B cell (primary cell): ENCODE measurements at regions not wholly inside any gene's neighbourhood (a gene's known extent, or its start where the extent isn't known, plus 50 kb on each side); places are given as distances from the start of the nearest gene placed in this dataset.

ENCODE experiments used
- ATAC-seq: fragments of 200-7000 bp; cut with Tn5 transposase; one replicate; pipeline ENCODE4 v1.10.0; 2021; ENCODE audit warnings: low read depth, mild to moderate bottlenecking, moderate number of reproducible peaks, moderate library complexity
- CTCF ChIA-PET: fragments of 350-600 bp; sonication (Branson Sonifier 250); formaldehyde crosslinking; loops from one replicate; lab custom pipeline; 2021; ENCODE audit warnings: antibody characterized with exemption, inconsistent platforms; lab: Charles Lee
- POLR2A ChIA-PET: fragments of 350-600 bp; sonication (Branson Sonifier 250); formaldehyde crosslinking; loops from one replicate; lab custom pipeline; 2021; ENCODE audit warnings: antibody characterized with exemption; lab: Charles Lee
- DNase-seq: peaks from one replicate; pipeline ENCODE4 v3.0.0; 2013
- H2AFZ ChIP-seq: 2 replicates; pipeline ENCODE4 v1.6.1; 2012; ENCODE audit warnings: mild to moderate bottlenecking, low read depth, low read length; ENCODE audit not compliant: insufficient read depth, poor library complexity, severe bottlenecking
- H3K27ac ChIP-seq, 2 donors: 1 replicate in 1 of 2; 2 replicates in 1 of 2; pipeline ENCODE4 v1.5.1; 2012 to 2013; ENCODE audit warnings: low read length in 2 of 2, mild to moderate bottlenecking in 2 of 2, moderate library complexity in 1 of 2
- H3K27me3 ChIP-seq, 4 experiments: fragments of 200-600 bp in 1 of 4; sonication (generic) in 1 of 4; replicated peaks in 1 of 4; 1 replicate in 2 of 4; 2 replicates in 2 of 4; pipeline versions ENCODE4 v1.6.1 to v1.7.0; 2013 to 2016; ENCODE audit warnings: low read length in 3 of 4, mild to moderate bottlenecking in 2 of 4, mixed read lengths in 1 of 4, moderate library complexity in 1 of 4; ENCODE audit not compliant: insufficient read depth in 4 of 4, control insufficient read depth in 3 of 4; ENCODE audit errors: control extremely low read depth in 1 of 4
- H3K36me3 ChIP-seq, 2 experiments: replicated peaks in 1 of 2; 1 replicate in 1 of 2; 2 replicates in 1 of 2; pipeline versions ENCODE4 v1.6.1 to v1.7.1; 2013; ENCODE audit warnings: low read length in 1 of 2; ENCODE audit not compliant: insufficient read depth in 2 of 2, control insufficient read depth in 1 of 2; ENCODE audit errors: control extremely low read depth in 1 of 2, extremely low read depth in 1 of 2
- H3K4me1 ChIP-seq, 2 donors: fragments of 200-600 bp in 1 of 2; sonication (generic) in 1 of 2; 1 replicate in 1 of 2; 2 replicates in 1 of 2; pipeline versions ENCODE4 v1.5.1 to v1.6.1; 2013 to 2017; ENCODE audit warnings: low read length in 2 of 2; ENCODE audit not compliant: control insufficient read depth in 2 of 2, insufficient read depth in 2 of 2
- H3K4me2 ChIP-seq: replicated peaks from 2 replicates; pipeline ENCODE3; 2012; ENCODE audit warnings: mild to moderate bottlenecking, low read depth, low read length; ENCODE audit not compliant: poor library complexity, severe bottlenecking
- H3K4me3 ChIP-seq, 5 experiments: fragments of 200-600 bp in 1 of 5; sonication (generic) in 1 of 5; 1 replicate in 3 of 5; 2 replicates in 2 of 5; pipeline versions ENCODE4 v1.5.1 to v1.7.0; 2011 to 2016; ENCODE audit warnings: low read length in 4 of 5, mild to moderate bottlenecking in 4 of 5, low read depth in 2 of 5, control low read depth in 1 of 5, moderate library complexity in 1 of 5; ENCODE audit not compliant: insufficient read depth in 1 of 5; ENCODE audit errors: control extremely low read depth in 1 of 5, extremely low read depth in 1 of 5
- H3K79me2 ChIP-seq: fragments of 200-600 bp; sonication (generic); one replicate; pipeline ENCODE4 v1.6.0; 2016; ENCODE audit warnings: low read length; ENCODE audit not compliant: control insufficient read depth, insufficient read depth
- H3K9ac ChIP-seq: fragments of 200-600 bp; sonication (generic); 2 replicates; pipeline ENCODE4 v1.6.1; 2017; ENCODE audit warnings: mild to moderate bottlenecking, low read length, moderate library complexity
- H3K9me3 ChIP-seq, 3 donors: one replicate each; pipeline versions ENCODE4 v1.6.1 to v1.7.1; 2013; ENCODE audit warnings: low read length in 2 of 3; ENCODE audit not compliant: control insufficient read depth in 2 of 3, insufficient read depth in 1 of 3; ENCODE audit errors: control extremely low read depth in 1 of 3
- H4K20me1 ChIP-seq: 2 replicates; pipeline ENCODE4 v1.6.0; 2012; ENCODE audit warnings: mild to moderate bottlenecking, low read length; ENCODE audit not compliant: insufficient read depth, control insufficient read depth, poor library complexity, severe bottlenecking
- H3K27ac Mint-ChIP-seq: one replicate; pipeline ENCODE4 v1.8.0; 2021; ENCODE audit warnings: mixed read lengths
- H3K27me3 Mint-ChIP-seq: one replicate; pipeline ENCODE4 v1.8.0; 2021; ENCODE audit warnings: mixed read lengths
- H3K4me1 Mint-ChIP-seq: one replicate; pipeline ENCODE4 v1.8.0; 2021; ENCODE audit warnings: mixed read lengths
- H3K4me3 Mint-ChIP-seq: one replicate; pipeline ENCODE4 v1.8.0; 2021; ENCODE audit warnings: mixed read lengths
- H3K9me3 Mint-ChIP-seq: one replicate; pipeline ENCODE4 v1.8.0; 2022; ENCODE audit warnings: mixed read lengths; ENCODE audit not compliant: insufficient read depth
- EZH2 ChIP-seq: IDR thresholded peaks from 2 replicates; pipeline ENCODE4 v1.6.1; 2012; ENCODE audit warnings: borderline replicate concordance, low read depth, mild to moderate bottlenecking, moderate library complexity, low read length; ENCODE audit not compliant: insufficient read depth, poor library complexity, severe bottlenecking
- WGBS: methylation state at CpG from one replicate; pipeline ENCODE4 v1.1.5; 2013; ENCODE audit warnings: missing lambda C conversion rate; ENCODE audit not compliant: insufficient coverage; 5-methylcytosine and 5-hydroxymethylcytosine counted together
- intact Hi-C: fragments of 100-400 bp; cut with micrococcal nuclease; formaldehyde crosslinking; loops from one replicate; pipeline ENCODE4 v1.10.0; 2022
- TF ChIP-seq, protein P1 (sequence below): fragments of 200-600 bp; IDR thresholded peaks from one replicate; pipeline ENCODE4 v1.8.0; 2022; ENCODE audit warnings: antibody characterized with exemption, mild to moderate bottlenecking

DNA sequence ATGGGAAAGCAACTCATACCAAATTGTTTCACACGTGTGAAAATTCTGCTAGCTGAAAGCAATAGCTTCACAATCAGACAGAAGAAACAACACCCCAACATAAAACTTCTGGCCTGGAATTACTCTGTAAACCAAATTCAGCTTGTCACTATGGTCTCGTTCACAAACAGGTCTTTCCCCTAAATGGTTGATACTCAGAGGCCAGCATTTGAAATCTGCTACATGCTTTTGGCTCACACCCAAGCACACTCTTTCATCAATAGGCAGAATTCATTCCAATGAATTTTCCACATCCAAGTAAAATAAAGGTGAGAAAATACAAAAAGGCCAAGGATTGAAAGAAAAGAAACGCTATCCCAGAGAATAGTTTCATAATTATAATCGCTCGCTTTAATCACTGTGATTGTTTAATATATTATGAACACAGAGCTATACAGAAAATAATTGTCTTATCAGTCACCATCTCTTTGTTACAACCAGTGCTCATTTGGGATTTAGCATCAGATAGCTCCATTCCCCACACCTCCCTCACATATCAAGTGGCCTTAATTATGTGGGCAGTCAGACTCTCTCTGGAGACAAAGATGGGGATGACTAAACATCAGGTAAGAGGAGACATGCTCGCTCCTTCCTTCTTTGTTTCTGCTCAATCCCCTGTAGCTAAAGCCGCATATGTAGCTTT, 503.8 kb upstream of the ARRDC4 start:
- no peak for TF ChIP-seq EZH2
- TF ChIP-seq, protein P1, sequence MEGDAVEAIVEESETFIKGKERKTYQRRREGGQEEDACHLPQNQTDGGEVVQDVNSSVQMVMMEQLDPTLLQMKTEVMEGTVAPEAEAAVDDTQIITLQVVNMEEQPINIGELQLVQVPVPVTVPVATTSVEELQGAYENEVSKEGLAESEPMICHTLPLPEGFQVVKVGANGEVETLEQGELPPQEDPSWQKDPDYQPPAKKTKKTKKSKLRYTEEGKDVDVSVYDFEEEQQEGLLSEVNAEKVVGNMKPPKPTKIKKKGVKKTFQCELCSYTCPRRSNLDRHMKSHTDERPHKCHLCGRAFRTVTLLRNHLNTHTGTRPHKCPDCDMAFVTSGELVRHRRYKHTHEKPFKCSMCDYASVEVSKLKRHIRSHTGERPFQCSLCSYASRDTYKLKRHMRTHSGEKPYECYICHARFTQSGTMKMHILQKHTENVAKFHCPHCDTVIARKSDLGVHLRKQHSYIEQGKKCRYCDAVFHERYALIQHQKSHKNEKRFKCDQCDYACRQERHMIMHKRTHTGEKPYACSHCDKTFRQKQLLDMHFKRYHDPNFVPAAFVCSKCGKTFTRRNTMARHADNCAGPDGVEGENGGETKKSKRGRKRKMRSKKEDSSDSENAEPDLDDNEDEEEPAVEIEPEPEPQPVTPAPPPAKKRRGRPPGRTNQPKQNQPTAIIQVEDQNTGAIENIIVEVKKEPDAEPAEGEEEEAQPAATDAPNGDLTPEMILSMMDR = no peak
- DNase-seq (no peak), ATAC-seq (no peak)
- intact Hi-C loops = no loop called here
- Histone ChIP-seq H3K4me1 (no peaks in the 10 kb centered on the region), H4K20me1 (no peaks in the 10 kb centered on the region), H3K27me3 (no peaks in the 10 kb centered on the region), H3K4me3 (no peak overlapping the region), H3K4me2 (no peak overlapping the region), H3K9me3 (peaks cover 0 to 1% (median 0%) of the 10 kb centered on the region in 3 donors), H3K27ac (no peak overlapping the region), H2AFZ (no peak overlapping the region), H3K79me2 (no peaks in the 10 kb centered on the region), H3K9ac (no peak overlapping the region), H3K36me3 (no peaks in the 10 kb centered on the region)
- Mint-ChIP-seq H3K27me3 (no peaks in the 10 kb centered on the region), H3K4me1 (no peaks in the 10 kb centered on the region), H3K4me3 (no peak overlapping the region), H3K27ac (no peak overlapping the region), H3K9me3 (no peaks in the 10 kb centered on the region)
- ChIA-PET CTCF (no interaction called here), POLR2A (no interaction called here)
- WGBS = 63% methylated on average over 2 of the region's 7 CpGs

DNA sequence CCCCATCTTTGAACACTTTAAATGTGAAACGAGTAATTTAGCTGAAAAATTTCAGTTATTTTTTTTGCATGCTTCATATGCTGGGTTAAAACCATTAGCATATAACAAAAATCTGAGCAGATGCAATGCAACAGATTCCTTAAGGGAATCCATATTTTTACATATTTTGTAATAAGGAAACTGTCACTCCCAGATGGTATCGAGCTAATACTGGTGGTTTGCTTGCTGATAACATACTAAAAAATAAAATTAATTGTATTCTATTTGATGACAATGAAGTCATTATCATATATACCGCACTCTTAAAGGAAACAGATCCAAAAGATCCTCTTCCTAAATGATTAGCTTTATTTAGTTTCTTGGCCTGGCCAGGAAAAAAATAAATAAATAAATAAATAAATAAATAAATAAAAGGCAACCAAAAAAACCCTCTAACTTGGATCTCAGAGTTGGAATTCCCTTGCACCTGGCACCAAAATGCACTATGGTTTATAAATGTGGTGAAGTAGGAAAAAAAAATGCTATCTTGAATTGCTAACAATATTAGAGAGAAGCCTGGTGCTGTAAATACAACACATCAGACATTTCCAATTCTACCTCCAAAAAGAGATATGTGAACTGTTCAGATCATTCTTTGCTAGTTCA, 503.2 kb upstream of the ARRDC4 start:
- H3K4me1 Mint-ChIP-seq = no peaks in the 10 kb centered on the region
- H3K9me3 ChIP-seq = no peaks in the 10 kb centered on the region
- POLR2A ChIA-PET = no interaction called here
- H3K27me3 ChIP-seq = no peaks in the 10 kb centered on the region
- TF ChIP-seq, protein P1 = no peak
- TF ChIP-seq EZH2 = no peak
- no peaks in the 10 kb centered on the region for H3K79me2 ChIP-seq
- intact Hi-C loops = no loop called here
- no peaks in the 10 kb centered on the region for H3K9me3 Mint-ChIP-seq
- no peaks in the 10 kb centered on the region for H4K20me1 ChIP-seq
- no peak overlapping the region for H3K27ac ChIP-seq
- no peak overlapping the region for H3K27ac Mint-ChIP-seq
- H3K4me1 ChIP-seq = no peaks in the 10 kb centered on the region
- H2AFZ ChIP-seq = no peak overlapping the region
- DNase-seq (no peak), ATAC-seq (no peak)
- WGBS = no CpG with 5 or more reads among the region's 3 CpGs
- no peaks in the 10 kb centered on the region for H3K36me3 ChIP-seq
- CTCF ChIA-PET = no interaction called here
- H3K9ac ChIP-seq = no peak overlapping the region
- no peaks in the 10 kb centered on the region for H3K27me3 Mint-ChIP-seq
- no peak overlapping the region for H3K4me2 ChIP-seq
- H3K4me3 Mint-ChIP-seq = no peak overlapping the region
- no peak overlapping the region for H3K4me3 ChIP-seq
